GM19324 (cell line): ENCODE measurements at regions not wholly inside any gene's neighbourhood (a gene's known extent, or its start where the extent isn't known, plus 50 kb on each side); places are given as distances from the start of the nearest gene placed in this dataset.

Experiments used
- ATAC-seq: cut with Tn5 transposase; IDR thresholded peaks from one replicate; pipeline ENCODE4 v1.9.1; 2021; ENCODE audit warnings: mild to moderate bottlenecking, moderate library complexity; ENCODE audit not compliant: unreplicated experiment, low FRiP score

- no peak for ATAC-seq
Measured at GRCh38 chr1:112790920-112791722, 76.0 kb upstream of the PPM1J start.

DNA sequence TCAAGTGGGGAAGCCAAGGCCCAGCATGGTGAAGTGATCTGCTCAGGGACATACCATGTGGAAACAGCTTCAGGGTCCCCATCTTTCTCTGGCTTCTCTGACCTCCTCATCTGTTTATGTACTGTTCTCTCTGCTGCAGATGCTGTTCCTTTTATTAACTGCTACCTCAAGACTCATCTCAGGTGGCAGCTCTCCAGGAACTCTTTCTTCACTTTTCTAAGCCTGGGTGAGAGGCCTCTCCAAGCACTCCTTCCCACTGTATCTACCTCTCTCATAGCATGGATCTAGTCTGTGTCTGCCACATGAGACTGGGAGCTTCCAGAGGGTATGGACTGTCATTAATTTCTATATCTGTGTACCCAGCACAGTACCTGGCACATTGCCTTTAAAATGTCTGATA, 73.4 kb upstream of the PPM1J start:
- ATAC-seq: no peak

DNA sequence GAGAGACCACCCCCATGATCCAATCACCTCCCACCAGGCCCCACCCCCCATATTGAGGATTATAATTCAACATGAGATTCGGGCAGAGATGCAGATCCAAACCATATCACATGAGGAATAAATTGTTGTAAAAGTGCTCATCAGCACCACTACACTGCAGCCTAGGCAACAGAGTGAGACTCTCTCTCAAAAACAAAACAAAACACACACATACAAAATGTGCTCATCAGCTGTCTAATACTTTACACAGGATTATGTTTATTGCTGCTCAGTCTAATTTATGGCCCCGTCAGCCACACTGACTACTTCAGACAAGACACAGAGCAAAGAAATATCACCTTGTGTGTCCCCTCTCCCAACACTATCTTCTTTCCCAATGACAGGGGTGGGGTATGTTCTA, 72.9 kb upstream of the PPM1J start:
- no peak for ATAC-seq

GRCh38 chr1:112783059-112783458, 67.9 kb upstream of the PPM1J start:
- no peak for ATAC-seq

DNA sequence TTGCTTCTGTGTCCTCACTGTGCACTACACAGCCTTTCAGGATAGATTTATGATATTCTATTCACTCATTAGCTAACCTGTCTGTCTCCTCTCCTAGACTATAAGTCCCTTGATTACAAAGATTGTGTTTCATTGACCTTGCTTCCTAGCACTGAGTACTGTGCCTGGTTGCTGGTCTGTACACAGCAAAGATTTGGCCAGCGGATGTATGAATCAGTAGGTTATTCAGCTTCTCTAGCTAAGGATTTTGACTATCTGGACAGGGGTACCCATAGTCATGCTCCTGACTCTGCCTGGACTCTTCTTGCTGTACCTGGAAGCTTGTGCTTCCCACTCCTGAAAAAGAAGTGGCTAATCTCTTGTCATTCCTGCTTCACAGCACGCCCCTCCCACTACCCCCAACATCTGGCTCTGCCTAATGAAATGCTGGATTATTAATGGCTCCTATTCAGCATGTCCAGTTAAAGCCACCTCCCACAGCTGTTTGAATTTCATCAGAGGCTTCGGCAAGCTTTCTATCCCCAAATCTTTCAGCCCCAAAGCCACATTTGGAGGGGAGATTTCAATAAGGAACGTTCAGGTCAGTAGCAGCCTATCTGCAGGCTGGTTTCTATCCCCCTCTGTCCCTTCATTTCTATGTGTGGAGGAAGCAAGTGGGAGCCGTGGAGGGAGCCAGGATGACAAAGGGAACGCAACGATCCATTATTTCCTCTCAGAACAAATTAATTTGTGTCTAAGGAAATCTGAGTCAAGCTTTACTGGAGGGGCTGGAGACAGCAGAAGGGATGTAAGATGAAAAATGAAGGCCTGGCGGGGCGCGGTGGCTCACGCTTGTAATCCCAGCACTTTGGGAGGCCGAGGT, 64.8 kb upstream of the PPM1J start:
- no peak for ATAC-seq

DNA sequence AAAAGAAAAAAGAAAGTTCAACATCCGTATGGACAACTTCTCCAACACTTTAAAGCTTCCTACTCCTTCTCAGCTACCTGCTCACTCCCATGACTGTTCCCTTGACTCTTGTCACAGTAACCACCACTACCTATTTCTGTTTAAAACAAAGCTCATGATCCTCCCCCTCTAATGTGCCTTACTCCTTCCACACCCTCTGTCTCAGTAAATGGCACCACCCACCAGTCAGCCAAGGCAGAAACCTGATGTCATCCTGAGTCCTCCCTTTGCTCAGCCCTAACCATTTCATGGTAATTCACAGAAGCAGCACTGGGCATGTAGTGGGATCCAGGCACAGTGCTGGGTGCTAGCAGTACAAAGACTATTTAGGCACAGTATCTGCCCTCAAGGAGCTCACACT, 63.0 kb upstream of the PPM1J start:
- ATAC-seq: no peak

DNA sequence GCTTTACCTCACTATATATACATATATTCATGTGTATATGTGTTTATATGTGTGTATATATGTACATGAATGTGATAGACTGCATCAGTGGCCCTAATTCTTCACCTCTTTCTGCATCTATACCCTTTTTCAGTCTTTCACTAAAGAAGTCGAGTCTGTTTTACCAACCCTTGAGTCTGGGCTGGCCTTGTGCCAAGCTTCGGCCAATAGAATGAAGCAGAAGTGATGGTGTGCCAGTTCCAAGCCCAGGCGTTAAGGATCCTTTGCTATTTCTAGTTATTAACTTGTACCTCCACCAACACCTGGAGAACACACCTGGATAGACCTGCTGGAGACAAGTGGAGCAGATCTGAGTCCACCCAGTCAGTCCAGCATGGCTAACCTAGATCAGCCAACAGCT, 61.6 kb upstream of the PPM1J start:
- no peak for ATAC-seq

GRCh38 chr1:112772781-112773180, 57.6 kb upstream of the PPM1J start:
- no peak for ATAC-seq

GRCh38 chr1:112770724-112771123, 55.6 kb upstream of the PPM1J start:
- ATAC-seq: no peak

GRCh38 chr1:112769611-112770010, 54.5 kb upstream of the PPM1J start:
- no peak for ATAC-seq

DNA sequence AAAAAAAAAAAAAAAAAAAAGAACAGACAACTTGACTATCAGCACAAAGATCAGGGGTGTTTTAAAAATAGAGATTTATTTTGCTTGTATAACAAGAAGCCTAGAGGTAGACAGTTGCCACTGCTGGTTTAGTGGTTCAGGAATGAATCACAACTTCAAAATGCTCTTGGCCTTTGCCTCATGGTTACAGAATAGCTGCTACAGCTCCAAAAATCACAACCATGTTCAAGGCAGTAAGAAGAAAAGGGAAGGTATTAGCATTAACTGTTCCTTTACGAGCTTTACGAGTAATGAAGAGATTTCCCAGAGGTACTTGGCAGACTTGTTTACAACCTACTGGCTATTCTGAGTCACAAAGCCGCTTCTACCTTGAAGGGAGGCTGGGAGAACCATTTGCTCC, 52.5 kb upstream of the PPM1J start:
- no peak for ATAC-seq
